Loucy (cell line): ENCODE measurements at regions not wholly inside any gene's neighbourhood (a gene's known extent, or its start where the extent isn't known, plus 50 kb on each side); places are given as distances from the start of the nearest gene placed in this dataset.

ENCODE experiments used
- H2AFZ ChIP-seq: fragments of 200-600 bp; sonication (generic); 2 replicates; pipeline ENCODE4 v1.6.0; 2016; ENCODE audit warnings: antibody characterized with exemption, mild to moderate bottlenecking, low read length, moderate library complexity
- H3F3A ChIP-seq: fragments of 200-600 bp; 2 replicates; pipeline ENCODE4 v1.6.0; 2016; ENCODE audit warnings: antibody characterized with exemption, low read depth, mild to moderate bottlenecking
- H3K27me3 ChIP-seq: fragments of 200-600 bp; sonication (generic); 2 replicates; pipeline ENCODE4 v1.6.1; 2014; ENCODE audit warnings: low read length, mild to moderate bottlenecking; ENCODE audit not compliant: insufficient read depth, poor library complexity, severe bottlenecking
- H3K36me3 ChIP-seq: fragments of 200-600 bp; sonication (generic); 2 replicates; pipeline ENCODE4 v1.6.1; 2016; ENCODE audit warnings: low read length; ENCODE audit not compliant: insufficient read depth
- H3K4me1 ChIP-seq: fragments of 200-600 bp; sonication (generic); 2 replicates; pipeline ENCODE4 v1.5.1; 2014; ENCODE audit warnings: low read length, mild to moderate bottlenecking; ENCODE audit not compliant: insufficient read depth, poor library complexity, severe bottlenecking
- H3K4me2 ChIP-seq: fragments of 200-600 bp; sonication (generic); 2 replicates; pipeline ENCODE4 v1.6.0; 2014; ENCODE audit warnings: antibody characterized with exemption, low read length, low read depth, mild to moderate bottlenecking; ENCODE audit not compliant: poor library complexity, severe bottlenecking
- H3K4me3 ChIP-seq: fragments of 200-600 bp; sonication (generic); 2 replicates; pipeline ENCODE4 v1.5.1; 2014; ENCODE audit warnings: low read length, mild to moderate bottlenecking, mixed read lengths; ENCODE audit not compliant: poor library complexity, severe bottlenecking
- H3K79me2 ChIP-seq: fragments of 200-600 bp; sonication (generic); 2 replicates; pipeline ENCODE4 v1.6.1; 2014; ENCODE audit warnings: low read length; ENCODE audit not compliant: insufficient read depth
- H3K9ac ChIP-seq: fragments of 200-600 bp; sonication (generic); 2 replicates; pipeline ENCODE4 v1.6.0; 2014; ENCODE audit warnings: mild to moderate bottlenecking, low read depth, low read length, moderate library complexity; ENCODE audit not compliant: poor library complexity, severe bottlenecking
- H3K9me2 ChIP-seq: fragments of 200-600 bp; sonication (generic); replicated peaks from 2 replicates; pipeline ENCODE4 v1.6.1; 2016; ENCODE audit warnings: low read depth, low read length, mixed read lengths
- H3K9me3 ChIP-seq: fragments of 200-600 bp; sonication (generic); 2 replicates; pipeline ENCODE4 v1.6.1; 2014; ENCODE audit warnings: mild to moderate bottlenecking, antibody characterized with exemption, low read length, low read depth; ENCODE audit not compliant: insufficient read depth
- H4K20me1 ChIP-seq: fragments of 200-600 bp; sonication (generic); 2 replicates; pipeline ENCODE4 v1.6.0; 2014; ENCODE audit warnings: antibody characterized with exemption, low read length, mild to moderate bottlenecking; ENCODE audit not compliant: insufficient read depth, poor library complexity, severe bottlenecking
- EZH2phosphoT487 ChIP-seq: fragments of 200-600 bp; IDR thresholded peaks from 2 replicates; pipeline ENCODE4 v1.6.1; 2018; ENCODE audit warnings: antibody characterized with exemption, mild to moderate bottlenecking, moderate library complexity, borderline replicate concordance
- TF ChIP-seq, protein P1 (sequence below): fragments of 200-600 bp; sonication (generic); conservative IDR thresholded peaks from 2 replicates; pipeline ENCODE4 v1.5.1; 2014; ENCODE audit warnings: mild to moderate bottlenecking, antibody characterized with exemption, low read length

DNA sequence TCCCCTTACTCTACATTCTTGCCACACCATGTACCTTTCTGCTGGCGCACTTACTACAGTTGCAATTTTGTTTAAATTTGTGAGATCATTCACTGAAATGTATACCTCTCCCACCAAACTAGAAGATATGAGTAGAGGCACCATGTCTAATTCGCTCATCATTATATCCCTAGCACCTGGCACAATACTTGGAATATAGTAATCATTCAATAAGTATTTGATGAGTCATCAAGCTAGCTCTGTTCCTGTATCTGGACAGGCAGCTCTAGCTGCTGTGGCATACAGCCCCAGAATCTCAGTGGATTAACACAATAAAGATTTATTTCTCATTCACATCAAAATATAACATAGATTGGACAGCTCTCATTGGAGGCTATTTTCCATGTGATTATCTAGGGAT is 245.9 kb downstream of the IDS start:
- H3K27me3 ChIP-seq = no peaks in the 10 kb centered on the region
- TF ChIP-seq, protein P1, sequence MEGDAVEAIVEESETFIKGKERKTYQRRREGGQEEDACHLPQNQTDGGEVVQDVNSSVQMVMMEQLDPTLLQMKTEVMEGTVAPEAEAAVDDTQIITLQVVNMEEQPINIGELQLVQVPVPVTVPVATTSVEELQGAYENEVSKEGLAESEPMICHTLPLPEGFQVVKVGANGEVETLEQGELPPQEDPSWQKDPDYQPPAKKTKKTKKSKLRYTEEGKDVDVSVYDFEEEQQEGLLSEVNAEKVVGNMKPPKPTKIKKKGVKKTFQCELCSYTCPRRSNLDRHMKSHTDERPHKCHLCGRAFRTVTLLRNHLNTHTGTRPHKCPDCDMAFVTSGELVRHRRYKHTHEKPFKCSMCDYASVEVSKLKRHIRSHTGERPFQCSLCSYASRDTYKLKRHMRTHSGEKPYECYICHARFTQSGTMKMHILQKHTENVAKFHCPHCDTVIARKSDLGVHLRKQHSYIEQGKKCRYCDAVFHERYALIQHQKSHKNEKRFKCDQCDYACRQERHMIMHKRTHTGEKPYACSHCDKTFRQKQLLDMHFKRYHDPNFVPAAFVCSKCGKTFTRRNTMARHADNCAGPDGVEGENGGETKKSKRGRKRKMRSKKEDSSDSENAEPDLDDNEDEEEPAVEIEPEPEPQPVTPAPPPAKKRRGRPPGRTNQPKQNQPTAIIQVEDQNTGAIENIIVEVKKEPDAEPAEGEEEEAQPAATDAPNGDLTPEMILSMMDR = no peak
- TF ChIP-seq EZH2phosphoT487 = no peak
- H3K9me3 ChIP-seq = no peaks in the 10 kb centered on the region

DNA sequence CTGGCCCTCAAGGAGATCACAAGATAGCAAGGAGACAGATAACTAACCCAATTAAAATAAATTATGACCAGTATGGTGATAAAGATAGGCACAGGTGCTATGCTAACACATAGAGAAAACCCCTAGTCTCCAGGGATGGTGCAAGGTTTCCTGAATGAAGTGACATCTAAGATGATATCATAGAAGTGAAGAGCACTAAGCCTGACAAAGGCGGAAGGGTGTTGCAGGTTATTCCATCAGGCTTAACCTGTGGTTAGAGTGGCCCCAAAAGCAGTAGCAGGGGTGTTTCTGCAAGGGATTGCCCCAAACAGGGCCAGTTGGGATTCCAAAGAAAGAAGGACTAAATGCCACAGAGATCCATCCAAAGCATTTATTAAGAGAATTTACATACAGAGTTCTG is 249.2 kb downstream of the IDS start:
- Histone ChIP-seq H3K9ac (no peak overlapping the region), H3K9me2 (no peaks in the 10 kb centered on the region), H3K4me1 (no peaks in the 10 kb centered on the region), H3K27me3 (no peaks in the 10 kb centered on the region), H3K4me2 (no peak overlapping the region), H3K36me3 (no peaks in the 10 kb centered on the region), H3K4me3 (no peak overlapping the region), H3F3A (no peaks in the 10 kb centered on the region), H3K79me2 (no peaks in the 10 kb centered on the region), H4K20me1 (no peaks in the 10 kb centered on the region), H3K9me3 (no peaks in the 10 kb centered on the region), H2AFZ (no peak overlapping the region)
- TF ChIP-seq EZH2phosphoT487 = no peak
- TF ChIP-seq, protein P1 = no peak

More for the DNA sequence above, 245.9 kb downstream of the IDS start:
- no peaks in the 10 kb centered on the region for H3K36me3 ChIP-seq
- H3K9ac ChIP-seq = no peak overlapping the region
- no peak overlapping the region for H3K4me3 ChIP-seq
- H3K9me2 ChIP-seq = no peaks in the 10 kb centered on the region
- no peak overlapping the region for H3K4me2 ChIP-seq
- no peaks in the 10 kb centered on the region for H4K20me1 ChIP-seq
- no peak overlapping the region for H2AFZ ChIP-seq
- H3K4me1 ChIP-seq = no peaks in the 10 kb centered on the region
- no peaks in the 10 kb centered on the region for H3K79me2 ChIP-seq
- H3F3A ChIP-seq = no peaks in the 10 kb centered on the region

DNA sequence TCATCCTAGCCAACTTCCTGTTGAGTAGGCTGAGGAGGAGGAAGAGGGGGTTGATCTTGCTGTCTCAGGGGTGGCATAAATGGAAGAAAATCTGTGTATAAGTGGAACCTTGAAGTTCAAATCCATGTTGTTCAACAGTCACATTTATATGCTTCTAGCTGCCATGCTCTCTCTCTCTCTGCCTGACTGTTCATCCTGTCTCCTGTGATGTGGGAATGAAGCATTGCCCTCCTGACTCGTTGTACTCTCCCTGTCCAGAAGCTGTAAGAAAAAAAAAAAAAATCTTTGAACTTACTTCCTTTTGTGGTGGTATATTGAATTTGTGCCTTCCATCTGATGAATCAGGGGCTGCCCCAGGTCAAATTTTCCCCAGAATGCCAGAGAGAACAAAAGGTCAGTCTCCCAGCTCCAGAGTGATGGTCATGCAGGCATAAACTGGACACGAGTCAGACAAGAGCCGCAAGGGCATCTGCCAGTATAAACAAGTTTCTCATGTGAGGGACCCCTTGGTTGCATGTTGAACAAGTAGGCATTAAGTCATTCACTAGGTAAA is 257.0 kb downstream of the IDS start:
- H3K79me2 ChIP-seq = no peaks in the 10 kb centered on the region
- no peaks in the 10 kb centered on the region for H3K9me2 ChIP-seq
- no peak overlapping the region for H3K4me2 ChIP-seq

More for the DNA sequence above, 257.0 kb downstream of the IDS start:
- Histone ChIP-seq H3K36me3 (no peaks in the 10 kb centered on the region), H3K27me3 (no peaks in the 10 kb centered on the region), H3K9ac (no peak overlapping the region), H3K9me3 (no peaks in the 10 kb centered on the region), H3K4me1 (no peaks in the 10 kb centered on the region), H4K20me1 (no peaks in the 10 kb centered on the region), H3F3A (no peaks in the 10 kb centered on the region), H3K4me3 (no peak overlapping the region), H2AFZ (no peak overlapping the region)
- TF ChIP-seq, protein P1 = no peak
- TF ChIP-seq EZH2phosphoT487 = no peak
